ENCODE measurements at regions not wholly inside any gene's neighbourhood (a gene's known extent, or its start where the extent isn't known, plus 50 kb on each side); places are given as distances from the start of the nearest gene placed in this dataset.
A peak's percentile ranks its signal among the peaks of the same experiment; 100 is the strongest.
"Not testable (repeated sequence)": the region's sequence is repeated elsewhere in the genome, so short reads cannot be mapped to it uniquely, and the experiment has no call there.

DNA sequence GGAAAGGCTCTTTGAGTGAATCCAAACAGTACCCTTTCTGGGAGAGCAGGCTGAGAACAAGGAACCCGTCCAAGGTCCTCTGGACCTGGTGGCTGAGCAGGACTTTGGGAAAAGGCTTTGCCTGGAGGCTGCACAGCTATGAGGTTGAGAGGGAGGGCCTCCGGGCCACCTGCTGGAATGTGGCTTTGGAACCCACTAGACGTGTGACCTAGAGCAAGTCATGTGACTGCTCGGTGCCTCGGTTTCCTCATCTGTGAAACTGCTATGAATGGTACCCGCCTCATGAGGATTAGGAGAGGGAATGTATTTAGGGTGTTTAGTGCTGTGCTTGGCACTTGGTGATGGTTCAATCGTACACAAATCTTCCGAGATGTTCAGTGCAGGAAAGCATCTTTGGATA, 50.4 kb downstream of the HAPSTR1 start:
- no peak for DNase-seq

DNA sequence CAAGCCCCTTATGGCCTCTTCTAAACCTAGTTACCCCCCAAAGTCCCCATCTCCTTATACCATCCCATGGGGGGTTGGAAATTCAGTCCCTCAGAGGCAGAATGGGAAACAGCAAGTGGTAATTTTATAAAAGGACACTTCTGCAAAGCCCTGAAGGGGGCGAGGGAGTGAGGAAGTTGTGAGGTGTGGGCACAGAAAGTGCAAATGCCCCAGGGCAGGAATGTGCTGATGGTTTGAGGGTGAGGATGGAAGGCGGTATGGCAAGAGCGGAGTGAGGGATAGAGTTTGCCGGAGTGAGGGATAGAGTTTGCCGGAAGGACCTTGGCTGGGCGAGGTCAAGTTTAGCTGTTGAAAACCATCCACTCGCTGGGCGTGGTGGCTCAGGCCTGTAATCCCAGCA, 52.7 kb downstream of the HAPSTR1 start:
- DNase-seq, result no peak

DNA sequence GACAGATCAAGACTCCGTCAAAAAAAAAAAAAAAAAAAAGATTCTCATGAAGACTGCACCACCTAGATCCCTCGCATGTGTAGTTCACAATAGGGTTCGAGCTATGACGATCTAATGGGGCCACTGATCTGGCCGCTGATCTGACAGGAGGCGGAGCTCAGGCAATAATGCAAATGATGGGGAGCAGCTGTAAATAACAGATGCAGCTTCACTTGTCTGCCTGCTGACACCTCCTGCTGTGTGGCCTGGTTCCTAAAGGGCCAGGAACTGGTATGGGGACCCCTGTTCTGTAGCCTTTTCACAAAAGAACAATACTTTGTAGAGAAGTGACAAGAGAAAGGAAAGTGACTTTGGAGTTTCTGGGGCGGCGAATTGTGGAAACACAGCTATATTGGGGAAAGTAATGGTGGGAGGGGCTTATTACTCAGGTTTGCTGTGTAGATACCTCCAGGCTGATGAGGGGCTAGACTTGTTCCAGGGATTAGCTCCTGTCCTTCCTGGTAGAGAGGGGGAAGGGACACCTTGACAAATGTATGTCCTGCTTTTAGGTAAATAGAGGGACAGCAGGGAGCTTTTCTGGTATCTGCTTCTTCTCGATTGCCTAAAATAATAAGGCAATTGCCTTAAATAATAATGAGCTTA, 57.1 kb downstream of the HAPSTR1 start:
- no peak for DNase-seq

DNA sequence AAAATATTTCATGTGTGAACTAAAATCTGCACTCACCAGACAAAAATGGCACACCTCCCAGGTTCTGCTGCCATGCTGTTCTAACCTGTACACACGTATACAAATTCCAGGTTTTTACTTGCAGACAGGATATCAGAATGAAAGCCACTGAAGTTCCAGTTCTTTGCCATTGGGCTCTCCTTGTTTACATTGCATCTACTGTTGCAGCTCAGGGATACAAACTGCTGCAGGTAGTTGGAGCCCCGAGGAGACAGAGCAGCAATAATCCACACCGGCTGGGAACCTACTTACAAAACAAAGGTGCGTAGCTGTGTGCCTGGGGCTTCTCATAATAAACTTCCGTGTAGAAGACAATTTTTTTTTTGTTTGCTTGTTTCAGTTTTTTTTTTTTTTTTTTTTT, 59.6 kb downstream of the HAPSTR1 start:
- no peak for DNase-seq

DNA sequence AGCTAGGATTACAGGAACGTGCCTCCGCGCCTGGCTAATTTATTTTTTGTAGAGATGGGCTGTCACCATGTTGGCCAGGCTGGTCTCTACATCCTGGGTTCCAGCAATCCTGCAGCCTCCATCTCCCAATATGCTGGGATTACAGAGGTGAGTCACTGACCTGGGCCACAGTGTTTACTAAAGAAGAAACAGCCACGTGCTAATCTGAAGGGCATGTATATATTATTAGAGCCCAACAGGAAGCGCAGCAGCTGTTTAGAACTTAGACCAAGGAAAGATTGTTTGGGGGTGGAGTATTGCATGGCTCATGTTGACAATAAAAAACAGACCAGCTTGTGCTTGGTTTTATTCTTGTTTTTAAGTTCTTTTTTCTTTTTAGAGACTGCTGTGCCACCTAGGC, 60.2 kb downstream of the HAPSTR1 start:
- no peak for DNase-seq

DNA sequence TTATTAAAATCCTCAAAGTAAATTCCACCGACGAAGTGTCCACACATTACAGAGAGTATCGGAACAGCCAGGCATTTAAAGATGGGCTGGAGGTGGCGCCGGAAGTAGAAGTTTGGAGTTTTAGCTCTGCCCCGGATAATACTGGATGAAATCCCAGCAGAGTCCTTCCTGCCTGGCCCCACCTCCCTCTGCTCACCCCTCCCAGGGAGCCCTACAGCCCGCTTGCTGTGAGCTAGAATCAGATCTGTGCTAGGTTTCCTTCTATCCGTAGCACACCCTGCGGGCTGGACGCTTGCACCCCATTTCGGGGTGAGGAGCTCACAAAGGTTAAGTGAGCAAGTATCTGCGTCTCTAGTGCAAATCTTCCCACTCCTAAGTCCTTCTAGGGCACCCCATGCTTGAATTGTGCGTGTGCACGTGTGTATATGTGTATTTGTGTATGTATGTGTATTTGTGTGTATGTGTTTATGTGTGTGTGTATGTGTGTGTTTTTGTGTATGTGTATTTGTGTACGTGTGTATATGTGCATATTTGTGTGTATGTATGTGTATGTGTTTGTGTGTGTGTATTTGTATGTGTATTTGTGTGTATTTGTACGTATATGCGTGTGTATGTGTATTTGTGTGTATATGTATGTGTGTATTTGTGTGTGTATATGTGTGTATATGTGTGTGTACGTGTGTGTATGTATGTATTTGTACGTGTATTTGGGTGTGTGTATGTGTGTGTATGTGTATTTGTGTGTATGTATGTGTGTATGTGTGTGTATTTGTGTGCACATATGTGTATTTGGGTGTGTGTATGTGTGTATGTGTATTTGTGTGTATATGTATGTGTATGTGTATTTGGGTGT, 61.4 kb downstream of the HAPSTR1 start:
- no peak for DNase-seq

DNA sequence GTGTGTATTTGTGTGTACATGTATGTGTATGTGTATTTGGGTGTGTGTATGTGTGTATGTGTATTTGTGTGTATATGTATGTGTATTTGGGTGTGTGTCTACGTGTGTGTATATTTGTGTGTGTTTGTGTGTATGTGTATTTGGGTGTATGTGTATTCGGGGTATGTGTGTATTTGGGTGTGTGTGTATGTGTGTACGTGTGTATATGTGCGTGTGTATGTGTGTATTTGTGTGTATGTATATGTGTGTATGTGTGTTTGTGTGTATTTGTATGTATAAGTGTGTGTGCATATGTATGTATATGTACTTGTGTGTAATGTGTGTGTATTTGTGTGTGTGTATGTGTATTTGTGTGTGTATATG, 62.0 kb downstream of the HAPSTR1 start:
- no peak for DNase-seq

DNA sequence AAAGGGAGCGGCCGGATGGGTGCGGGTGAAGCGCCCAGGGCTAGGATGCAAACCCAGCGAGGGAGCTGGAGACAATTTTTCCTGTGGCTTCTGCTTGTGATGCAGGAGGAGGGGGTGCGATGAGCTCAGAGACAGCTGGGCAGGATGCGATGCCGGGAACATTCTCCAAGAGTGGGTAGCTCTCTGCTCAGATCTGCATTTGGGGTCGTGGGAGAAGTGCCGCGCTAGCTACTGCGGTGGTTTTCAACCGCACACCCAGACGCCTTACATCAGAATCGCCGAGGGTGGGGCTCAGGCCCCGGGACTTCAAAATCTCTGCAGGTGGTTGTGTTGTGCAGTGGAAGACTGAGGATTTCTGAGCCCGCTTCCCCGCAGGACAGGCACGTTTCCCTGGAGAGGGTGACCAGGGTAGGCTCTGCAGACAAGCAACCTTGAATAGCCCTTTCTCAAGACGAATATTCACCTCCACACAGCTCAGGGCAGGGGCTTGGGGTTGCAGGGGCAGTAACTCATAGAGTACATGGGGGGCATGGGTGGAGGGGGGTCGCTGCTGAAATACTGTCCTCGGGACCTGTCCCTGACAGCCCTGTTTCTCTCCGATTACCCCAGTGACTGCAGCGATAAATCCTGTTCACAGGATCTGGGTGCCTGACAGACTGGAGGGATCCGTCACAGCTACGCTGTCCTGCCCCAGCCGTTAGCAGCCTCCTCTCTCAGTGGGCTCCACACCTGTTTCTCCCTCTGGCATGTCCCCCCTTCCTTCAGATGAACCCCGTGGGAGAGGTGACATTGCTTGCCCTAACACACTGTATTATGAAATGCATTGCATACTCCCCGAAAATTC, 63.3 kb downstream of the HAPSTR1 start:
- DNase-seq, result no peak

DNA sequence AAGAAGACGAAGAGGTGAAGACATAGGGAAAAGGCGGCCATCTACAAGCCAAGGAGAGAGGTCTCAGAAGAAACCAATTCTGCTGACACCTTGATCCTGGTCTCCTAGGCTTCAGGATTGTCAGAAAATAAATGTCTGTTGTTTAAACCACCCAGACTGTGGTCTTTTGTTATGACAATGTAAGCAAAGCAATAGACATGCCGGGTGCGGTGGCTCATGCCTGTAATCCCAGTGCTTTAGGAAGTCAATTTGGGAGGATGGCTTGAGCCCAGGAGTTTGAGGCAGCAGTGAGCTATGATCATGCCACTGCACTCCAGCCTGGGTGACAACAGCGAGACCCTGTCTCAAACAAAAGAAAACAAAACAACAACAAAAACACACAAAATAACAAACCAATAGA, 64.4 kb downstream of the HAPSTR1 start:
- no peak for DNase-seq

DNA sequence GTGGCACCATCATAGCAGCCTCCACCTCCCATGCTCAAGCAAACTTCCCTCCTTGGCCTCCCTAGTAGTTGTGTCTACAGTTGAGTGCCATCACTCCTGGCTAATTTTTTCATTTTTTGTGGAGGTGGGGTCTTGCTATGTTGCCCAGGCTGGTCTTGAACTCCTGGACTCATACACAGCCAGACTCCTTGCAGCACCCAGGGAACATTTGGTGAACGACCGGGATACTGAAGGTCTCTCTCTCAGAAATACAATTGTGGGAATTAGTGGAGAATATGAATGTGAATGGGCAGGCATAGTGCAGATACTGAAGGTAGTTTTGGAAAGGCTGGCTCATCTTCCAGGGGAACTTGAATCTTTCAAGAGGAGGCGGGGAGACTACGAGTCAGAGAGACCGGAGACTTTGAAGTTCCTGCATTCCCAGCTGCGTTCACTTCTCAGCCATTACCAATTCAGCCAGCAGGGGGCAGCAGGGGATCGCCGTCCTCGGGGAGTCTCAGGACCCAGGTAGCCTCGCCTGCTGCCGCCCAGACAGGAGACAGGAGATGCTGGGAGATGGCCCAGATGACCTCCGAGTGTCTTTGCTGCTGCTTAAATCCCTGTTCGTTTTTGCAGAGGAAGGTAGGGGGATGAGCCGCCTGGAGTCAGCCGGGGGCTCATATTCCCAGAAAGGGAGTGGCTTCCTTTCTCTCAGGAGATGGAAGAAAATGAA, 68.6 kb downstream of the HAPSTR1 start:
- DNase-seq, result peak in 11 of 14 donors; percentile 1 to 55 (median 29)

DNA sequence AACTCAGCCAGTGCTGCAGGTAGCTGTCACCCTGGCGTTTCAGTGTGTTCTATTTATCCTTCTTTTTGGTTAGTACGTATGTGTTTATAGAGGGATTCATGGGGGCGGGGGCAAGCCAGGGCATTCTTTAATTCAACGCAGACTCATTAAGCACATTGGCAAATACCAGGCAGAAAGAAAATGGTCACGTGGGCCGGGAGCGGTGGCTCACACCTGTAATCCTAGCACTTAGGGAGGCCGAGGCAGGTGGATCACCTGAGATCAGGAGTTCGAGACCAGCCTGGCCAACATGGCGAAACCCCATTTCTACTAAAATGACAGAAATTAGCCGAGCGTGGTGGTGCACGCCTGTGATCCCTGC, 69.1 kb downstream of the HAPSTR1 start:
- no peak for DNase-seq

DNA sequence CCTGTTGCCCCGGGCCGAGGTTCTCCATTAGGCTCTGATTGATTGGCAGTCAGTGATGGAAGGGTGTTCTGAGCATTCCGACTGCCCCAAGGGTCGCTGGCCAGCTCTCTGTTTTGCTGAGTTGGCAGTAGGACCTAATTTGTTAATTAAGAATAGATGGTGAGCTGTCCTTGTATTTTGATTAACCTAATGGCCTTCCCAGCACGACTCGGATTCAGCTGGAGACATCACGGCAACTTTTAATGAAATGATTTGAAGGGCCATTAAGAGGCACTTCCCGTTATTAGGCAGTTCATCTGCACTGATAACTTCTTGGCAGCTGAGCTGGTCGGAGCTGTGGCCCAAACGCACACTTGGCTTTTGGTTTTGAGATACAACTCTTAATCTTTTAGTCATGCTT, 74.2 kb downstream of the HAPSTR1 start:
- DNase-seq, result no peak

DNA sequence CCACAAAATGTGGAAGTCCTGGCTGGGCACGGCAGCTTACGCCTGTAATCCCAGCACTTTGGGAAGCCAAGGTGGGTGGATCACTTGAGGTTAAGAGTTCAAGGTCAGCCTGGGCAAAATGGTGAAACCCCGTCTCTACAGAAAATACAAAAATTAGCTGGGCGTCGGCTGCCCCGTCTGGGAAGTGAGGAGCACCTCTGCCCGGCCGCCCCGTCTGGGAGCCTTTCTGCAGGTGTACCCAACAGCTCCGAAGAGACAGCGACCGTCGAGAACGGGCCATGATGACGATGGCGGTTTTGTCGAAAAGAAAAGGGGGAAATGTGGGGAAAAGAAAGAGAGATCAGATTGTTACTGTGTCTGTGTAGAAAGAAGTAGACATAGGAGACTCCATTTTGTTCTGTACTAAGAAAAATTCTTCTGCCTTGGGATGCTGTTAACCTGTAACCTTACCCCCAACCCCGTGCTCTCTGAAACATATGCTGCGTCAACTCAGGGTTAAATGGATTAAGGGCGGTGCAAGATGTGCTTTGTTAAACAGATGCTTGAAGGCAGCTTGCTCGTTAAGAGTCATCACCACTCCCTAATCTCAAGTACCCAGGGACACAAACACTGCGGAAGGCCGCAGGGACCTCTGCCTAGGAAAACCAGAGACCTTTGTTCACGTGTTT, 75.0 kb downstream of the HAPSTR1 start:
- not testable (repeated sequence) for DNase-seq

DNA sequence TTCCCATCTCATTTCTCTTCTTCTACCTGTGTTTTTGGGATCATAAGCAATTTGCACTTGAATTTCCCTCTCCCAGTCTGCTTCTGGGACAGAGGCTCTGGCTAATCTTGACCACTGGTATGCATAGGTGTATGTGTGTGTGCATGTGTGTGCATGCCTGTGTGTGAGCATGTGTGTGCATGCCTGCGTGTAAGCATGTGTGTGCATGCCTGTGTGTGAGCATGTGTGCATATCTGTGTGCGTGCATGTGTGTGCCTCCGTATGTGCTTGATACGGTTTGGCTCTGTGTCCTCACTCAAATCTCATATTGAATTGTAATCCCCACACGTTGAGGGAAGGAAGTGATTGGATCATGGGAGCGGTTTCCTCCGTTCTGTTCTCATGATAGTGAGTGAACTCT, 77.7 kb downstream of the HAPSTR1 start:
- no peak for DNase-seq

DNA sequence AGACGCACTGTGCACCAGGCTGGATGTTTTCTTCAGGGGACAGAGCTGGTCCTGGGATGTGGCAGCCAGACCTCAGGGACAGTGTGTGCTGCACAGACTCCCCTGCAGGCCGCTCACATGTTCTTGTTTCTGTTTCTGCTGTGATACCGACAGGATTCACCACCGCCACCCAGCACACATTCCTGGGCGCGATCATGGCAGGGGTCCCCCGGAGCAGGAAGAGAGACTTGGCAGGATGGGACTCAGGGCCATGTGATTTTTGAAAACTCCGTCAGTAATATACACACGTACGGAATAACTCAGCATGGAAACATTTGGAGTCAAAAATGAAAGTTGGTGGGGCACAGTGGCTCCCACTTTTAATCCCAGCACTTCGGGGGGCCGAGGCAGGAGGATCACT, 79.0 kb downstream of the HAPSTR1 start:
- DNase-seq, result no peak

DNA sequence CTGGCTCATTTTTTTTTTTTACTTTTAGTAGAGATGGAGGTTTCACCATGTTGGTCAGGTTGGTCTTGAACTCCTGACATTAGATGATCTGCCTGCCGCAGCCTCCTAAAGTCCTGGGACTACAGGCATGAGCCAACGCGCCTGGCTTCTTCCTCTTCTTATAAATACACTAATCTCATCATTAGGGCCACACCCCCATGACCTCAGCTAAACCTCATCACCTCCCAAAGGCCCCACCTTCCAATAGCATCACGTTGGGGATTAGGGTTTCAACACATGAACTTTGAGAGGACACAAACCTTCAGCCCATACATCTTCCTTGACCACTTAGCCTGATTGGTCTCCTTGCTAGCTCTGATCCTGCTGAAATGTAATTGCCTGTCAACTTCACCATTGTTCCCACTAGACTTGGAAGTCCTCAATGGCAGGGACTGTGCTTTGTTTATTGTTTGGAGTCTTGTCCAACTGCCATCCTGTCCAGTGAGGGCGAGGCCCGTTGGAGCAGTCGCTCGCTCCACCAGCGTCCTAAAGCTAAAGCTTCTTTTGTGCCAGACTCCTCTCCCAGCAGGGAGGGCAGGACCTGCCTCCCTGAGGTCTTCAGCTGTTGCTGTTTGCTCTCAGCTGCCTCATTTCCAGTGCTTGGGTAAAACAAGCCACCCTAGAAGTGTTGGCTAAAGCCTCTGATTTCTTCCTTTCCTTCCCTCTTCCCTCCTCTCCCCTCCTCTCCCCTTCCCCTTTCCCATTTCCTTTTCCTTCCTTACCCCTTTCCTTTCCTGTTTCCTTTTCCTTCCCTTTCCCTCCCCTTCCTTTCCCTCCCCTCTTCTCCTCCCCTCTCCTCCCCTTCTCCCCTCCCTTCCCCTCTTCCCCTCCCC, 85.3 kb downstream of the HAPSTR1 start:
- DNase-seq, result peak in 12 of 14 donors; percentile 3 to 72 (median 48)

DNA sequence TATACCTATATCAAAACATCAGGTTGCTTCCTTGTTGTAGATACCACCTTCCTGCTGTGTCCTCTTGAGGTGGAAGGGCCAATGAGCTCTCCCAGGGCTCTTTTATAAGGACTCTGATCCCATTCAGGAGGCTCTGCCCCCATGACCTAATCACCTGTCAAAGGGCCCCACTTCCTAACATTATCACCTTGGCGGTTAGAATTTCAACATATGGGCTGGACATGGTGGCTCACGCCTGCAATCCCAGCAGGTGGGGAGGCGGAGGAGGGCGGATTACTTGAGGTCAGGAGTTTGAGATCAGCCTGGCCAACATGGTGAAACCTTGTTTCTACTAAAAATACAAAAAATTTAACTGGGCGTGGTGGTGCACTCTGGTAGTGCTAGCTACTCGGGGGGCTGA, 86.4 kb downstream of the HAPSTR1 start:
- DNase-seq, result no peak

DNA sequence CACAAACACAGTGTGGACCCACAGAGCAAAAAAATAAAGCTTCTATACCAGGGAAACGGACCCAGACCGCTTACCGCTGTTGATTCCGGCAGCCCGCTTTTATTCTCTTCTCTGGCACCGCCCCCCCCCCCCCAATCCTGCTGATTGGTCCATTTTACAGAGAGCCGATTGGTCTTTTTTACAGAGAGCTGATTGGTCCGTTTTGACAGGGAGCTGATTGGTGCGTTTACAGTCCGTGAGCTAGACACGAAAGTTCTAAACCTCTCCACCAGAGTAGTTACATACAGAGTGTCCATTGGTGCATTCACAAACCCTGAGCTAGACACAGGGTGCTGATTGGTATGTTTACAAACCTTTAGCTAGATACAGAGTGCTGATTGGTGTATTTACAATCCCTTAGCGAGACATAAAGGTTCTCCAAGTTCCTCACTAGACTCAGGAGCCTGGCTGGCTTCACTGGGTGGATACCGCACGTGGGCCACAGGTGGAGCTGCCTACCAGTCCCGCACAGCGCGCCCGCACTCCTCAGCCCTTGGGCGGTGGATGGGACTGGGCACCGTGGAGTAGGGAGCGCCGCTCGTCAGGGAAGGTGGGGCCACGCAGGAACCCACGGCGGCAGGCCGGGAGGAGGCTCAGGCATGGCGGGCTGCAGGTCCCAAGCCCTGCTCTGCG, 92.4 kb downstream of the HAPSTR1 start:
- DNase-seq, result no peak

DNA sequence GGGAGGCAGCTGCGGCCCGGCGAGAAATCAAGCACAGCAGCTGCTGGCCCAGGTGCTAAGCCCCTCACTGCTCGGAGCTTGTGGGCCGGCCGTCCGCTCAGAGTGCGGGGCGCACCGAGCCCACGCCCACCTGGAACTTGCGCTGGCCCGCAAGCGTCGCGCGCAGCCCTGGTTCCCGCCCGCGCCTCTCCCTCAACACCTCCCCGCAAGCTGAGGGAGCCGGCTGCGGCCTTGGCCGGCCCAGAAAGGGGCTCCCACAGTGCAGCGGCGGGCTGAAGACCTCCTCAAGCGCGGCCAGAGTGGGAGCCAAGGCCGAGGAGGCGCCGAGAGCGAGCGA, 92.9 kb downstream of the HAPSTR1 start:
- no peak for DNase-seq

DNA sequence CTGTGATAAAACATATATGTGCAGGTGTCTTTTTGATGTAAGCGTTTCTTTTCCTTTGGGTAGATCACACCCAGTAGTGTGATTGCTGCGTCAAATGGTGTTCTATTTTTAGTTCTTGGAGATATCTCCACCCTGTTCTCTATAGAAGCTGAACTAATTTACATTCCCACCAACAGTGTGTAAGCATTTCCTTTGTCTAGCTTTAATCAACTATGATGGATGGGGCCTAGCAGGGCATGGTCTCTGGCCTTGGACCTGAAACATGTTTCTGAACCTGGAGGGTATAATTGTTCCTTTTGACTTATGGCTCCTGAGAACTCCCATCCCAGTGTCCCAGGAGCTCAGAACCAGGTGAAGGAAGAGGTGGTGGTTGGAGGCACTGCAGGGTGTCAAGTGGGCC, 93.9 kb downstream of the HAPSTR1 start:
- no peak for DNase-seq

DNA sequence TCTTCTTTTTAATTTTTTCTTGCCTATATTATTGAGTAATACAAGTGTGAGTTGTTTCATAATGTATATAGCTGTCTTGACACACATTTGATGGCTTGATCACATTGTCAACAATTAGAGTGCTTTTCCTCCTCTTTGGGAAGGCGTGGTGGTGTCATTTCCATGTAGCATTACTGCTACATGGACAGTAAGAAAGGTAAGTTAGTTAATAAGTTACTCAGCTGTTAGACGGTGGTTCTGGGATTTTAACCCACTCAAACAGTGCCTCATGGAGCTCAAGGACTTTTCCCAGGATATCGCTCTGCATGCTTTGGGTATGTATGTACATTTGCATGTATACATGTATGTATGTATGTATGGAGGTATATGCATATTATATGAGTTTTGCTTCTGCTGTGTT, 94.6 kb downstream of the HAPSTR1 start:
- no peak for DNase-seq

Measured in C1 segment of cervical spinal cord (tissue), 14 donors.